ENCODE measurements at regions not wholly inside any gene's neighbourhood (a gene's known extent, or its start where the extent isn't known, plus 50 kb on each side); places are given as distances from the start of the nearest gene placed in this dataset.

DNA sequence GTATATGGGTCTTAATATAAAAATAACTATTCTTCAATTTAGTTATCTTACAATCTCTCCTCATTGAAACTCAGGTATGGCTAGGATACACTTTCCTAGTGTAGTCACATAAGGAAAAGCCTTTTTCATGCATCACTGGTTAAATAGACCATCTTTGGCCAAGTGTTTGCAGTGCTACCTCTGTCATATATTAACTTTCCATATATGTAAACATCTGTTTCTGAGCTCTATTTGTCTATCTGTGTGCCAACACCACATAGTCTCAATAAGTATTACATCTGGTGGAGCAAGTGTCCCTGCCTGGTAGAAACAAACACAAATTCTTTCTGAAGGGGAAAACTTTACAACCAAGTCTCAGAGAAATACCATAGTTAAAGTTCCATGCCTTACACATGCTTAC lies 134.6 kb downstream of the TSEN15 start:
- no peak overlapping the region for H2BK120ac ChIP-seq (ENCODE audit: low read depth, low read length)
- H2BK15ac ChIP-seq (ENCODE audit: low read depth, low read length), result no peak overlapping the region
- H2BK5ac ChIP-seq (ENCODE audit: low read depth, low read length, poor library complexity, severe bottlenecking), result no peak overlapping the region
- no TSS peak for BruUV-seq (replicated peaks)
- no peak overlapping the region for H3K18ac ChIP-seq (ENCODE audit: low read depth, low read length)
- H3K36me3 ChIP-seq (ENCODE audit: control insufficient read depth, insufficient read depth, low read length), result no peaks in the 10 kb centered on the region
- no peaks in the 10 kb centered on the region for H3K79me1 ChIP-seq (ENCODE audit: low read depth in 1 of 2, low read length in 2 of 2)
- H3K56ac ChIP-seq (ENCODE audit: extremely low read depth, insufficient read depth, low read length), result no peak overlapping the region
- no peak overlapping the region for H3K14ac ChIP-seq (replicated peaks; ENCODE audit: low read depth, low read length)
- H3K23ac ChIP-seq (ENCODE audit: low read depth, low read length), result no peak overlapping the region
- H4K91ac ChIP-seq (ENCODE audit: insufficient read depth, low read depth, low read length), result no peak overlapping the region
- H3K9ac ChIP-seq (ENCODE audit: low read depth, low read length), result no peak overlapping the region
- H2AK9ac ChIP-seq (replicated peaks; ENCODE audit: low read depth, low read length, poor library complexity), result no peak overlapping the region
- dilution Hi-C loops (cut with HindIII; ENCODE audit: low sequenced_read_pairs, unreplicated experiment), result no loop called here
- peaks cover 6% of the 10 kb centered on the region; the same call in 1 of the 2 replicates for H3K27me3 ChIP-seq (ENCODE audit: control insufficient read depth, insufficient read depth, low read length)
- H3K4me3 ChIP-seq (ENCODE audit: insufficient read depth, low read depth, low read length), result no peak overlapping the region
- no peak overlapping the region for H2BK20ac ChIP-seq (ENCODE audit: low read depth, low read length)
- intact Hi-C loops (cut with micrococcal nuclease), result no loop called here
- no peaks in the 10 kb centered on the region for H3K9me1 ChIP-seq (ENCODE audit: insufficient read depth, low read length)
- peaks cover 2% of the 10 kb centered on the region for H3K4me1 ChIP-seq (ENCODE audit: control insufficient read depth, insufficient read depth, low read length)
- ATAC-seq (ENCODE audit: low read depth) (no peak), DNase-seq (no peak)
- no peaks in the 10 kb centered on the region for H4K20me1 ChIP-seq (ENCODE audit: insufficient read depth, low read length)
- no peak overlapping the region for H4K8ac ChIP-seq (ENCODE audit: low read depth in 2 of 2, low read length in 2 of 2)
- H3K4ac ChIP-seq (ENCODE audit: low read depth, low read length), result no peak overlapping the region
- TF ChIP-seq MXI1 (IDR thresholded peaks at IDR 0.05; ENCODE audit: borderline replicate concordance, low read depth, low read length) (no peak), POLR2A (IDR thresholded peaks at IDR 0.05; ENCODE audit: low read depth, low read length) (no peak), BHLHE40 (IDR thresholded peaks at IDR 0.05; ENCODE audit: low read depth, low read length) (no peak), RCOR1 (IDR thresholded peaks at IDR 0.05; ENCODE audit: insufficient replicate concordance, low read length) (no peak), CEBPB (IDR thresholded peaks at IDR 0.05; ENCODE audit: low read depth, low read length) (no peak), MAZ (IDR thresholded peaks at IDR 0.05; ENCODE audit: borderline replicate concordance, low read depth, low read length) (no peak), MAFK (IDR thresholded peaks at IDR 0.05; ENCODE audit: low read depth, low read length) (no peak), FOS (IDR thresholded peaks at IDR 0.05; ENCODE audit: low read depth, low read length) (no peak), NFE2L2 (IDR thresholded peaks at IDR 0.05; ENCODE audit: low read depth, low read length) (no peak), RFX5 (IDR thresholded peaks at IDR 0.05; ENCODE audit: low read depth, low read length) (no peak), RAD21 (IDR thresholded peaks at IDR 0.05; ENCODE audit: low read length) (no peak), CHD1 (IDR thresholded peaks at IDR 0.05; ENCODE audit: low read depth, low read length) (no peak), SMC3 (IDR thresholded peaks at IDR 0.05; ENCODE audit: low read depth, low read length) (no peak)
- TF ChIP-seq, protein P1, sequence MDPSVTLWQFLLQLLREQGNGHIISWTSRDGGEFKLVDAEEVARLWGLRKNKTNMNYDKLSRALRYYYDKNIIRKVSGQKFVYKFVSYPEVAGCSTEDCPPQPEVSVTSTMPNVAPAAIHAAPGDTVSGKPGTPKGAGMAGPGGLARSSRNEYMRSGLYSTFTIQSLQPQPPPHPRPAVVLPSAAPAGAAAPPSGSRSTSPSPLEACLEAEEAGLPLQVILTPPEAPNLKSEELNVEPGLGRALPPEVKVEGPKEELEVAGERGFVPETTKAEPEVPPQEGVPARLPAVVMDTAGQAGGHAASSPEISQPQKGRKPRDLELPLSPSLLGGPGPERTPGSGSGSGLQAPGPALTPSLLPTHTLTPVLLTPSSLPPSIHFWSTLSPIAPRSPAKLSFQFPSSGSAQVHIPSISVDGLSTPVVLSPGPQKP (IDR thresholded peaks at IDR 0.05; ENCODE audit: borderline replicate concordance, low read depth, low read length), result no peak
- TF ChIP-seq, protein P2, sequence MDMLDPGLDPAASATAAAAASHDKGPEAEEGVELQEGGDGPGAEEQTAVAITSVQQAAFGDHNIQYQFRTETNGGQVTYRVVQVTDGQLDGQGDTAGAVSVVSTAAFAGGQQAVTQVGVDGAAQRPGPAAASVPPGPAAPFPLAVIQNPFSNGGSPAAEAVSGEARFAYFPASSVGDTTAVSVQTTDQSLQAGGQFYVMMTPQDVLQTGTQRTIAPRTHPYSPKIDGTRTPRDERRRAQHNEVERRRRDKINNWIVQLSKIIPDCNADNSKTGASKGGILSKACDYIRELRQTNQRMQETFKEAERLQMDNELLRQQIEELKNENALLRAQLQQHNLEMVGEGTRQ (IDR thresholded peaks at IDR 0.05; ENCODE audit: low read depth, low read length), result no peak
- in situ Hi-C loops (cut with MboI; ENCODE audit: low sequenced_read_pairs), result no loop called here
- POLR2A ChIA-PET (ENCODE audit: unreplicated experiment), result no interaction called here
- no peak overlapping the region for H2AFZ ChIP-seq (replicated peaks; ENCODE audit: low read length, poor library complexity)
- no peak overlapping the region for H3K27ac ChIP-seq (ENCODE audit: insufficient read depth, low read length)
- CTCF ChIA-PET, result no interaction called here
- H3K9me3 ChIP-seq (ENCODE audit: control insufficient read depth, insufficient read depth, low read length), result no peaks in the 10 kb centered on the region
- H3K4me2 ChIP-seq (ENCODE audit: low read depth, low read length), result no peak overlapping the region
- no peak overlapping the region for H4K5ac ChIP-seq (ENCODE audit: low read depth, low read length)
- H2AK5ac ChIP-seq (ENCODE audit: low read depth, low read length), result no peak overlapping the region
